ENCODE measurements at regions not wholly inside any gene's neighbourhood (a gene's known extent, or its start where the extent isn't known, plus 50 kb on each side); places are given as distances from the start of the nearest gene placed in this dataset.

DNA sequence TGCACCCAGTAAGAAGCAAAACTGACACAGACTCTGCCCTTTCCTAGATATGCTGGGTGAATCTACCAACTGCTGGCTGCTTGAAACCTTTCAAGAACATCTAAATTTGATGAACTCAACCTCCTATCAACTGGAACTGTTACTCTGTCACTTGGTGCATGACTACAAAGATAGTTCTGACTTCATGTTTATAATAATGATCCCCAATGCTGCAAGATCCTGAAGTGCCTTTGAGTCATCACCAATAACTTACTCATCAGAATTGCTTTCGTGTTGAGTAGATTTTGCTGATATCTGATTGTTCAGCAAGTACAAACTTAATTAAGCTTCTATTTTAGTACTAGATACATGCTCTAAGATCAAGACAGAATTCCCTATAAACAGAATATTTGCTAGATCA, 100.2 kb upstream of the ARMC2 start:
- peaks cover 2% of the 10 kb centered on the region for H3K27me3 Mint-ChIP-seq
- no peaks in the 10 kb centered on the region for H3K9me3 Mint-ChIP-seq

DNA sequence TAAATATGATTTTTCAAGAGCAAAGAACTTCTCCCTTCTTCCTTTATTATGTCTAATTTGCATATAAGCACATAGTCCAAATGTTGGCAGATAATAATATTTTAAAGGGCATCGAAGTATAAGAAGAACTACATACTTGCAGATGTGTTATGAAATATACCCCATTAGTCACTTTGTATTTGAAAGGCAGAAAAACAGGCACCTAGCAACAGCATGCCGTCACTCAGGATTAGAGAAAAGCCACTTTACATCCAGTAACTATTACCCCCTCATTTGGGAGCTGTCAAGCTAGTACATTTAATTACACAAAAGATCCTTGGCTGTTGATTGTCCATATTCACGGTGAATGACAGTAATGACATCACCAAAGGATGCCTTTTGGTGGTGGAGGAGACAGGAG, 99.3 kb upstream of the ARMC2 start:
- Mint-ChIP-seq H3K27ac (no peak overlapping the region), H3K4me1 (ENCODE audit: low read depth) (no peaks in the 10 kb centered on the region), H3K27me3 (peaks cover 2% of the 10 kb centered on the region), H3K36me3 (ENCODE audit: low read depth) (no peaks in the 10 kb centered on the region), H3K4me3 (no peak overlapping the region), H3K9me3 (no peaks in the 10 kb centered on the region)
- TF ChIP-seq, protein P1, sequence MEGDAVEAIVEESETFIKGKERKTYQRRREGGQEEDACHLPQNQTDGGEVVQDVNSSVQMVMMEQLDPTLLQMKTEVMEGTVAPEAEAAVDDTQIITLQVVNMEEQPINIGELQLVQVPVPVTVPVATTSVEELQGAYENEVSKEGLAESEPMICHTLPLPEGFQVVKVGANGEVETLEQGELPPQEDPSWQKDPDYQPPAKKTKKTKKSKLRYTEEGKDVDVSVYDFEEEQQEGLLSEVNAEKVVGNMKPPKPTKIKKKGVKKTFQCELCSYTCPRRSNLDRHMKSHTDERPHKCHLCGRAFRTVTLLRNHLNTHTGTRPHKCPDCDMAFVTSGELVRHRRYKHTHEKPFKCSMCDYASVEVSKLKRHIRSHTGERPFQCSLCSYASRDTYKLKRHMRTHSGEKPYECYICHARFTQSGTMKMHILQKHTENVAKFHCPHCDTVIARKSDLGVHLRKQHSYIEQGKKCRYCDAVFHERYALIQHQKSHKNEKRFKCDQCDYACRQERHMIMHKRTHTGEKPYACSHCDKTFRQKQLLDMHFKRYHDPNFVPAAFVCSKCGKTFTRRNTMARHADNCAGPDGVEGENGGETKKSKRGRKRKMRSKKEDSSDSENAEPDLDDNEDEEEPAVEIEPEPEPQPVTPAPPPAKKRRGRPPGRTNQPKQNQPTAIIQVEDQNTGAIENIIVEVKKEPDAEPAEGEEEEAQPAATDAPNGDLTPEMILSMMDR (IDR thresholded peaks at IDR 0.05): no peak
- intact Hi-C loops (cut with micrococcal nuclease): no loop called here
- POLR2A ChIA-PET: interaction anchor here (1.4 kb wide), 1 partner anchor 195 kb away, joined by 3 read pairs; no protein-coding TSS in a partner anchor
- ATAC-seq (no peak), DNase-seq (no peak)
- CTCF ChIA-PET: interaction anchor here (1.3 kb wide), 1 partner anchor 203 kb away, joined by 3 read pairs; no protein-coding TSS in a partner anchor

More for the DNA sequence above, 100.2 kb upstream of the ARMC2 start:
- intact Hi-C loops (cut with micrococcal nuclease): no loop called here
- DNase-seq (no peak), ATAC-seq (no peak)
- CTCF ChIA-PET: no interaction called here
- TF ChIP-seq, protein P1 (IDR thresholded peaks at IDR 0.05): no peak
- Mint-ChIP-seq H3K4me1 (ENCODE audit: low read depth) (no peaks in the 10 kb centered on the region), H3K27ac (no peak overlapping the region), H3K36me3 (ENCODE audit: low read depth) (no peaks in the 10 kb centered on the region), H3K4me3 (no peak overlapping the region)
- POLR2A ChIA-PET: interaction anchor here (0.6 kb wide), 1 partner anchor 152 kb away, joined by 3 read pairs; no protein-coding TSS in a partner anchor

DNA sequence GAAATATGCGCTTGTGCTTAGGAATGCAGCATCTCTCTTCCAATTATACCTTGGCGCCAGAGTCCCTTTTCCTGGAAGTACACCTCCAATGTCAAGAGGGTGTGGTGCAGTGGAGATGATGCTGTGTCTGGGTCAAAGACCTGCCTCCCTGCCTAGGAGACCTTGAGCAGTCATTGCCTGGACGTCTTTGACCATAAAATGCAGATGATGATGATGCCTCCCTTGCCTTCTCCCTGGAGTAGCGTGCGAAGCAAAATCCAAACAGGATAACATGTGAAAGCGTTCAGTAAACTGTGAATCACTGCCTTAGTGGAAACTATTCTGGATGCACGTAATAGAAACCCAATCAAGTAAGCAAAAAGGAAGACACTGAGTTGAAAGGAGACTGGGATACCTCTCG, 97.4 kb upstream of the ARMC2 start:
- Mint-ChIP-seq H3K4me3 (no peak overlapping the region), H3K27ac (no peak overlapping the region), H3K27me3 (no peaks in the 10 kb centered on the region), H3K9me3 (no peaks in the 10 kb centered on the region), H3K36me3 (ENCODE audit: low read depth) (no peaks in the 10 kb centered on the region), H3K4me1 (ENCODE audit: low read depth) (no peaks in the 10 kb centered on the region)
- DNase-seq (no peak), ATAC-seq (no peak)
- CTCF ChIA-PET: interaction anchor here (1.2 kb wide), 1 partner anchor 142 kb away, joined by 4 read pairs; no protein-coding TSS in a partner anchor
- intact Hi-C loops (cut with micrococcal nuclease): no loop called here
- POLR2A ChIA-PET: no interaction called here
- TF ChIP-seq, protein P1 (IDR thresholded peaks at IDR 0.05): no peak

DNA sequence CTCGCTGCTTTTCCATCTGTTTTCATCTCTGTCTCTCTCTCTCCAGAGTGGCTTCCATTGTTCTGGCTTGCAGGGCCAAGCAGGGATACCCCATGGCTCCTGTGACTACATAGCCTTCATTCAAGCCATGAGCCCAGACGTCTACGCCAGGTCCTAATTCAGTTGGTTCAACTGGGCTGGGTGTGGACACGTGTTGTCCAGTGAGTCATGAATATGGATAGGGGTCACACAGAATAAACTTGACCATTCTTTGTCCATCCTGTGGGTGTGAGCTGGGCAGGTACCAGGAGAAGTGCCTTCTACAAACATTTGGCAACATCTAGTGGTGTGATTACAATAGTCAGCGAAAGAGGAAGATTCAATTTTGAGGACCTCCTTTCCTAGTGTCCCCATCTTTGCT, 96.9 kb upstream of the ARMC2 start:
- TF ChIP-seq, protein P1 (IDR thresholded peaks at IDR 0.05): no peak
- Mint-ChIP-seq H3K27ac (no peak overlapping the region), H3K4me1 (ENCODE audit: low read depth) (no peaks in the 10 kb centered on the region), H3K36me3 (ENCODE audit: low read depth) (no peaks in the 10 kb centered on the region), H3K4me3 (no peak overlapping the region), H3K27me3 (no peaks in the 10 kb centered on the region), H3K9me3 (no peaks in the 10 kb centered on the region)
- no peak for ATAC-seq
- intact Hi-C loops (cut with micrococcal nuclease): no loop called here
- ChIA-PET CTCF (no interaction called here), POLR2A (no interaction called here)
- DNase-seq: no peak

DNA sequence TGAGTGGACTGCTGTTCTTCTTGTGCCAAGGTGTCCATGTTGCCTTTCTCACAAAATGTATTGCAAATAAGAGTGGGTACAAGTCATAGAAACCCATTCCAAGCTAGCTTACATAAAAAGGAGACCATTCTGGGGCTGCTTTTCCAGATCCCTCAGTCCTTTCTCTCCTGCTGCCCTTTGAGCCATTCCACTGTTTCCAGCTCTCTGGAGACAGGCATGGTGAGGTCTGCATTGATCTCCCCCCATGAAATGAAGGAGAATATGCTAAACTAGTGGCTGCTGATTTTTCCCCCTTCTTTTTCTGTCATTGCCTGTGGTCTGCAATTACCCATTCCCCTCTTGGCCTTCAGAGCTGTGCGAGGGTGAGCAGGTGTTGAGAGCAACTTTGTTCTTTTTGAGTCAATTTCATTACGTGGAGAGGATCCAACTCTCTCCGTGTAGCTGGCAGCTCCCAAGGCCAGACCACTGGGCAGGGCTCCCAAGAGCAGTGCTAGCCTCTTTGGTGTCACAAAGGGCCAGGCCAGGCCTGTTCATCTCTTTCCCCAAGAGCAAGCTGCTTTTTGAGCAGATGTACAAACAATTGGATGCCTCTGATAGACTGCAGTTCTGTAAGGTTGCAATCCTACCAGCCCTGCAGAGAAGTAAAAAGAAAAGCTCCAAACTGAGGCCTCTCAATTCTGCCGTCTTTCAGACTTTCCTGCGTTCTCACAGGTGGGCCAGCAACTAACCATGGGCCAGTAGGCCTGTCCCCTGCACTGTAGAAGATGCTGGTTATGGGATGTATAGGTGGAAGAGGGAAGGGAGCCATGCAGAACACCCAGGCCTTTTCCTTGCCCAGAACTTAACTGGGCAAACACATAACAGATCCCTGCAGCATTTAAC, 96.1 kb upstream of the ARMC2 start:
- ChIA-PET CTCF (interaction anchor here (0.9 kb wide), 1 partner anchor 211 kb away, joined by 3 read pairs; no protein-coding TSS in a partner anchor), POLR2A (no interaction called here)
- H3K4me3 Mint-ChIP-seq: no peak overlapping the region
- no peak overlapping the region for H3K27ac Mint-ChIP-seq
- no peaks in the 10 kb centered on the region for H3K4me1 Mint-ChIP-seq (ENCODE audit: low read depth)
- no peaks in the 10 kb centered on the region for H3K27me3 Mint-ChIP-seq
- H3K9me3 Mint-ChIP-seq: no peaks in the 10 kb centered on the region
- TF ChIP-seq, protein P1 (IDR thresholded peaks at IDR 0.05): no peak
- no peak for ATAC-seq
- intact Hi-C loops (cut with micrococcal nuclease): no loop called here
- no peaks in the 10 kb centered on the region for H3K36me3 Mint-ChIP-seq (ENCODE audit: low read depth)
- DNase-seq: no peak

All from activated CD8-positive, alpha-beta T cell treated with anti-CD3 and anti-CD28 coated beads for 36 hours (primary cell).